ENCODE measurements at regions not wholly inside any gene's neighbourhood (a gene's known extent, or its start where the extent isn't known, plus 50 kb on each side); places are given as distances from the start of the nearest gene placed in this dataset.

- no peak for DNase-seq
Observed at GRCh38 chr20:11229772-11230171, 556.0 kb upstream of the JAG1 start.

GRCh38 chr20:11230999-11231398 is 557.2 kb upstream of the JAG1 start:
- no peak for DNase-seq

- no peak for DNase-seq
Observed at GRCh38 chr20:11231742-11232648, 558.2 kb upstream of the JAG1 start.

GRCh38 chr20:11232896-11233295 is 559.1 kb upstream of the JAG1 start:
- no peak for DNase-seq

GRCh38 chr20:11234181-11234580 is 560.4 kb upstream of the JAG1 start:
- DNase-seq, result no peak

- DNase-seq, result no peak
Observed at GRCh38 chr20:11234608-11235007, 560.8 kb upstream of the JAG1 start.

- DNase-seq, result no peak
Observed at GRCh38 chr20:11235058-11235457, 561.3 kb upstream of the JAG1 start.

- no peak for DNase-seq
Observed at GRCh38 chr20:11242320-11242719, 568.5 kb upstream of the JAG1 start.

- no peak for DNase-seq
Observed at GRCh38 chr20:11245431-11245830, 571.6 kb upstream of the JAG1 start.

GRCh38 chr20:11246251-11246775 is 572.5 kb upstream of the JAG1 start:
- no peak for DNase-seq

- no peak for DNase-seq
Observed at GRCh38 chr20:11247046-11248010, 573.5 kb upstream of the JAG1 start.

- DNase-seq, result no peak
Observed at GRCh38 chr20:11248011-11248409, 574.2 kb upstream of the JAG1 start.

GRCh38 chr20:11248687-11249638 is 575.2 kb upstream of the JAG1 start:
- DNase-seq, result no peak

- no peak for DNase-seq
Observed at GRCh38 chr20:11249683-11250082, 575.9 kb upstream of the JAG1 start.

- no peak for DNase-seq
Observed at GRCh38 chr20:11252447-11252846, 578.6 kb upstream of the JAG1 start.

- no peak for DNase-seq
Observed at GRCh38 chr20:11255455-11255854, 581.7 kb upstream of the JAG1 start.

- no peak for DNase-seq
Observed at GRCh38 chr20:11255860-11256259, 582.1 kb upstream of the JAG1 start.

- no peak for DNase-seq
Observed at GRCh38 chr20:11260611-11261010, 586.8 kb upstream of the JAG1 start.

GRCh38 chr20:11261533-11262000 is 587.8 kb upstream of the JAG1 start:
- DNase-seq, result no peak

GRCh38 chr20:11266571-11266970 is 592.8 kb upstream of the JAG1 start:
- DNase-seq, result no peak

- DNase-seq, result no peak
Observed at GRCh38 chr20:11267131-11267761, 593.4 kb upstream of the JAG1 start.
